Lung (tissue), 11 donors: ENCODE measurements at regions not wholly inside any gene's neighbourhood (a gene's known extent, or its start where the extent isn't known, plus 50 kb on each side); places are given as distances from the start of the nearest gene placed in this dataset.

Experiments
- ATAC-seq: fragments of 200-7000 bp; cut with Tn5 transposase; one replicate; pipeline ENCODE4 v1.9.1; 2020; ENCODE audit warnings: moderate number of reproducible peaks; ENCODE audit not compliant: insufficient read depth, low FRiP score
- DNase-seq, 3 donors: peaks; one replicate each; pipeline ENCODE4 v3.0.0-alpha.2; 2013 to 2017
- H3K27ac ChIP-seq, 2 donors: one replicate each; pipeline ENCODE4 v1.5.1; 2013; ENCODE audit warnings: mild to moderate bottlenecking in 2 of 2, moderate library complexity in 2 of 2, control low read depth in 1 of 2, inconsistent platforms in 1 of 2, low read depth in 1 of 2, low read length in 1 of 2
- H3K27me3 ChIP-seq, 3 donors: one replicate each; pipeline ENCODE4 v1.5.1; 2013; ENCODE audit warnings: low read length in 2 of 3; ENCODE audit not compliant: control insufficient read depth in 3 of 3, insufficient read depth in 3 of 3
- H3K36me3 ChIP-seq, 4 donors: one replicate each; pipeline ENCODE4 v1.5.1; 2013; ENCODE audit warnings: low read length in 4 of 4, mild to moderate bottlenecking in 1 of 4, moderate library complexity in 1 of 4; ENCODE audit not compliant: control insufficient read depth in 4 of 4, insufficient read depth in 4 of 4
- H3K4me1 ChIP-seq, 5 donors: one replicate each; pipeline ENCODE4 v1.5.1; 2013; ENCODE audit warnings: low read length in 5 of 5, mild to moderate bottlenecking in 2 of 5, moderate library complexity in 1 of 5; ENCODE audit not compliant: control insufficient read depth in 5 of 5, insufficient read depth in 5 of 5
- H3K4me3 ChIP-seq: one replicate; pipeline ENCODE4 v1.5.1; 2013; ENCODE audit warnings: mild to moderate bottlenecking, control low read depth, moderate library complexity
- H3K9ac ChIP-seq, 2 donors: one replicate each; pipeline ENCODE4 v1.5.1; 2013; ENCODE audit warnings: low read length in 2 of 2, control low read depth in 1 of 2; ENCODE audit not compliant: insufficient read depth in 1 of 2
- H3K9me3 ChIP-seq, 4 donors: one replicate each; pipeline ENCODE4 v1.5.1; 2013; ENCODE audit warnings: low read length in 3 of 4, mild to moderate bottlenecking in 1 of 4, moderate library complexity in 1 of 4; ENCODE audit not compliant: control insufficient read depth in 4 of 4, insufficient read depth in 3 of 4
- CTCF ChIP-seq: IDR thresholded peaks from 2 replicates; pipeline ENCODE4 v1.5.1; 2012; ENCODE audit warnings: mild to moderate bottlenecking; ENCODE audit errors: control extremely low read depth, extremely low read depth
- WGBS, 2 donors: extraction: QIAGEN DNeasy Blood & Tissue Kit; methylation state at CpG; one replicate each; pipeline ENCODE4 v1.1.7; 2013; 5-methylcytosine and 5-hydroxymethylcytosine counted together
- donor health status: control.
- donor health status: control.
- donor health status: Bipolar disorder and iron deficiency.
- donor health status: healthy.
- donor health status: DM: yes; HTN: yes; CAD: no.

- H3K27me3 ChIP-seq: peaks cover 0 to 2% (median 0%) of the 10 kb centered on the region in 3 donors
- WGBS, 2 donors: 74 to 90% methylated on average over 2 of the region's 2 CpGs
- no peaks in the 10 kb centered on the region for H3K36me3 ChIP-seq
- no peak overlapping the region for H3K27ac ChIP-seq
- DNase-seq (no peak), ATAC-seq (no peak)
- no peak overlapping the region for H3K4me3 ChIP-seq
- H3K9ac ChIP-seq: no peak overlapping the region
- peaks cover 0 to 24% (median 6%) of the 10 kb centered on the region in 5 donors for H3K4me1 ChIP-seq
- no peak for TF ChIP-seq CTCF
- H3K9me3 ChIP-seq: no peaks in the 10 kb centered on the region
These were observed 206.8 kb downstream of the DACT1 start for GRCh38 chr14:58844544-58844943.

- peaks cover 0 to 7% (median 0%) of the 10 kb centered on the region in 5 donors for H3K4me1 ChIP-seq
- H3K9me3 ChIP-seq: no peaks in the 10 kb centered on the region
- no peak overlapping the region for H3K9ac ChIP-seq
- H3K36me3 ChIP-seq: no peaks in the 10 kb centered on the region
- 91 to 92% methylated on average over 5 of the region's 5 CpGs for WGBS, 2 donors
- no peak for DNase-seq
- no peak overlapping the region for H3K4me3 ChIP-seq
- ATAC-seq: no peak
- TF ChIP-seq CTCF: no peak
- H3K27ac ChIP-seq: no peak overlapping the region
- H3K27me3 ChIP-seq: no peaks in the 10 kb centered on the region
These were observed 209.1 kb downstream of the DACT1 start for GRCh38 chr14:58846682-58847465.

- Histone ChIP-seq H3K9me3 (no peaks in the 10 kb centered on the region), H3K4me1 (peaks cover 0 to 7% (median 0%) of the 10 kb centered on the region in 5 donors)
- WGBS, 2 donors: 95 to 96% methylated on average over 8 of the region's 8 CpGs
These were observed 210.6 kb downstream of the DACT1 start for GRCh38 chr14:58848365-58848764.

More at GRCh38 chr14:58848365-58848764, 210.6 kb downstream of the DACT1 start:
- H3K27me3 ChIP-seq: no peaks in the 10 kb centered on the region
- ATAC-seq (no peak), DNase-seq (no peak)
- H3K4me3 ChIP-seq: no peak overlapping the region
- no peak for TF ChIP-seq CTCF
- H3K36me3 ChIP-seq: no peaks in the 10 kb centered on the region
- no peak overlapping the region for H3K27ac ChIP-seq
- H3K9ac ChIP-seq: no peak overlapping the region
